ACHN (cell line): ENCODE measurements at regions not wholly inside any gene's neighbourhood (a gene's known extent, or its start where the extent isn't known, plus 50 kb on each side); places are given as distances from the start of the nearest gene placed in this dataset.
"Not testable (repeated sequence)": the region's sequence is repeated elsewhere in the genome, so short reads cannot be mapped to it uniquely, and the experiment has no call there.

ENCODE experiments used
- DNase-seq: peaks from one replicate; pipeline ENCODE4 v3.0.0-alpha.2; 2015
- in situ Hi-C: cut with HindIII; loops from 2 replicates; pipeline ENCODE4 v1.10.0; 2017; ENCODE audit warnings: low sequenced_read_pairs, low pct_ligation_motif_present, low pct_unique_long_range_greater_than_20kb

GRCh38 chr7:136371409-136371808 is 394.2 kb upstream of the MTPN start:
- DNase-seq, in situ Hi-C loops: not testable (repeated sequence)

- in situ Hi-C loops, result no loop called here
- no peak for DNase-seq
Observed at GRCh38 chr7:136370137-136370536, 393.0 kb upstream of the MTPN start.

- in situ Hi-C loops, result no loop called here
- no peak for DNase-seq
Observed at GRCh38 chr7:136369225-136369624, 392.1 kb upstream of the MTPN start.

DNA sequence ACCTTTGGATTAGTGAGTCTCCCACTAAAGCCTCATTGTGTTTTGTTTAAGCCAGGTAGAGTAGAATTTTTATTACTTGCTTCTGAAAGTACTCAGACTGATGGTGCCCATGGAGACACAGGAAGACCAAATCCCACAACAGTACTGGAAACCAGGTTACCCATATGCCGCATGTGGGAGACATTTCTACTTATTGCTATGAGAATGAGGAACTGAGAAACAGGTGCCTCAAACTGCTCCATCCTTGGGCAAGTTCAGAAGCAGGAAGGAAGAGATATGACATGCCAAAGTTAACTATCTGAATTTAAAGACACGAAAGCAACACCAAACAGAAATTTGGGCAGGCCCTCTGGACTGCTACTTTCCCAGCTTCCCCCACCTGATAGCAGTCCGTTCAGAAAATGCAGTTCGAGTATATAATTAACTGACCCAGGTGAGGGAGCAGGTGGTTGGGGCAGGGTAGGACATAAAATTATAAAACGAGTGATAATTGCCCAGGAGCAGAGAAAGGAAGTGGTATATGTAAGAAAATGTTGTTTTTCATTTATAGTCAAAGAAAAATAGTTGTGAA is 382.3 kb upstream of the MTPN start:
- in situ Hi-C loops, result no loop called here
- no peak for DNase-seq

DNA sequence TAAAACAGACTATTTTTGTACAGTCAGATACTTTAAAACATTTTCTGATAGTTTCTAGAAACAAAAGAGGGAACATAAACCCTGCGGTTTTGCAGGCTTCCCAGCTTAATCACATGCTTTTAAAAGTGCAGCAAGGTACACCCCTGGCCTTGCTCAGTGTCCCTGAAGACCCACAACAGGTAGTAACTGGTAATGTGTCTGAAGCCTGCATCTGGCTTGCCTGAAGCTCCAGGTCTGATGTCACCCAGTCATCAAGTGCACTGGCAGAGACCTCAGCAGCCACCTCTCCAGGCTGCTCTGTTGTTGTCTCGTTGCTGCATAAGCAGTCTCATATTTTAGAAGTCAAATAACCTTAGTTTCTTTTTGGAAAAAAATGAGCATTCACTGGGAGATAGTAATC is 376.1 kb upstream of the MTPN start:
- DNase-seq, result no peak
- in situ Hi-C loops, result no loop called here

GRCh38 chr7:136348542-136349192 is 371.5 kb upstream of the MTPN start:
- no peak for DNase-seq
- in situ Hi-C loops, result no loop called here

DNA sequence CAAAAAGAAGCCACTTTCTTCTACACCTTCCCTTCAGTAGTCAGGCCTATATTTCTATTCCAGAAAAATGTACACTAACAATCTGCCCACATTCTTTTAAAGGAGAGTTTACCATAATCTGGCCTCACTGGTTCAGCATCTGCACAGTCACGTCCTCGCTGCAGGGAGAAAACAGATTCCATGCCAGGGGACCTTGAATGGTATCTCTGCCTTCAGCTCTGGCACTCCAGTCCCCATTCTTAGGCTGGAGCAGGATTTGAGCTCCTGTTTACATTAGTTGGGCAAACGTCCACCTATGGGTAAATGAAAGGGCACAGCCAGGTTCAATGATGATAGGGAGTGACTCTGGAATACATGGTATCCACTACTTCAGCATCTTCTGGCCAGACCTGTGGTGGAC is 371.0 kb upstream of the MTPN start:
- in situ Hi-C loops, result no loop called here
- DNase-seq, result no peak

DNA sequence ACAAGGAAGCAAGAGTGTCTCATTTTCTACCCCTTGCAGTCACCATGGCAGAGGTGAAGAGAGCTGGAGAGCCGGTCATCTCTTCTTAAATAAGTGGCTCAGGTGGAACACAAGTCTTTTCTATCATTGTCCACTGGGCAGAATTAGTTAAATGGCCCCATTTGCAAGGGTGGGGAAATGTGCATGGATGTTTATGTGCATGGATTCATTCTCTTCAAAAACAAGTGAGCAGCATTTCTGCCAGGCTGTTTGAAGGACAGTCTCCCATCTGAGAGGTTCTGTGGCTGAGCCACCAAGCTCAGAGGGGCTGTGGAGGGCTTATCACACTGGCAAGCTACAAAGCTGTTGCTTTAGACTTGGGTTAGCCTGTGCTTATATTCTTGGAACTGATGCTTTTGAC is 370.3 kb upstream of the MTPN start:
- no peak for DNase-seq
- in situ Hi-C loops, result no loop called here

GRCh38 chr7:136342251-136342650 is 365.1 kb upstream of the MTPN start:
- no peak for DNase-seq
- in situ Hi-C loops, result no loop called here

GRCh38 chr7:136339464-136339863 is 362.3 kb upstream of the MTPN start:
- in situ Hi-C loops, result no loop called here
- DNase-seq, result no peak

DNA sequence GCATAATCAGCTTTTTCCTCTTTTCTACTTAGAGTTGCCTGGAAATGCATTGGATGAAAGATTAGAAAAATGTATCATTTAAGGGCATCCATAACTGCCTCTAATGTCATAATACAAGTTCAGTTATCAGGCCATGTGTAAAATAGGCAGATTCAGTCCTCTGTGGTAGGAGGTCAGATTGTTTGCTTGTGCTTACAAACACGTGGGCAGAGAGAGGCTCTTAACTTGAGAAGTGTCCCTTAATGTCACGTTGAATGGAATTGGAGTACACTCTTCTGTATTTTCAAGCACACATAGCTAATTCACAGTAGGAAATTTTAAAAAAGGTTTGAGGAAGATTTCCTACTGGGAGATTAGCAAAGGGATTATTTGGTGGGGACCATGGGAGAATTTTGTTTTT is 359.8 kb upstream of the MTPN start:
- in situ Hi-C loops, result no loop called here
- no peak for DNase-seq

GRCh38 chr7:136333636-136334035 is 356.5 kb upstream of the MTPN start:
- in situ Hi-C loops, result no loop called here
- DNase-seq, result no peak

DNA sequence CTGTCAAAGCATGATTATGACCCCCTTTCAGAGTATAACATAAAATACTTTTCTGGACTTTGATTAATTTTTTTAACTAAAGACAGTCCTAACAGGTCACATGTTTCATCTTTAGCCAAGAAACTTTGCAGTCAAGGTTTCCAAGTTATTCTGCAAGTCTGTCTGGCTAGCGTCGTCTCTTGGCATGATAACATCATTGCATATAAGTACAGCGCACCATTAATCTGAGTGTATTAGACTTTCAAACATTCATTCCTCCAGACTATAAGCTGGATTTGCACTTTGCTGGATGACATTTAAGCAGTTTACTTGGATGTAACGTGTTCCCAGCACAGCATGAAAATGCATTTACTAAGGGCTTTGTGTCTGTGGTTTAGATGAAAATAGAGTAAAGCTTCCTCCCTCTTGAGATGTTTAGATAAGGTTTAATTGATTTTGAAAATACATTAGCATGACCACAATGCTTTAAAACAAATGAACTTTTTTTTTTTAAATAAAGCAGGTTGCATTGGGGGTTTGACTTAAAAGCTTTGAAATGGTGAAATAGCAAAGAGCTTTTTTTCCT is 349.0 kb upstream of the MTPN start:
- DNase-seq, result no peak
- in situ Hi-C loops, result no loop called here

DNA sequence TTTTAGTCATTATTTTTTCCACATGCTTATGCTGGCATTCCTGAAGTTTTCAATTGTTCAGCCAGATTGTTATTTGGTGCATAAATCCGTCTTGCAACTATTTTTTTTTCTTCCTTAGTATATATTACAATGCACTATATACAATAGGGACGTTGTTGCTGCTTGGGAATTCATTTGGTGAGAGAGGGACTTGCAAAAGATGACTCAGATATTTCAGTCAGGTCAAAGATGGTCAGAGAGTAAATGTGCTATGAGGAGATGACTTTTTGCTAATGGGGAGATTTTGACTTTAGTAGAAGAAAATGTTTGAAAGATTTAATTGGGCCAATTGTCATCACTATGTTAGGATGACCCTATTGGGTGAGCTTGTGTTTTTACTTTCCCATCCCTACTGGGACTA is 348.4 kb upstream of the MTPN start:
- DNase-seq, result no peak

DNA sequence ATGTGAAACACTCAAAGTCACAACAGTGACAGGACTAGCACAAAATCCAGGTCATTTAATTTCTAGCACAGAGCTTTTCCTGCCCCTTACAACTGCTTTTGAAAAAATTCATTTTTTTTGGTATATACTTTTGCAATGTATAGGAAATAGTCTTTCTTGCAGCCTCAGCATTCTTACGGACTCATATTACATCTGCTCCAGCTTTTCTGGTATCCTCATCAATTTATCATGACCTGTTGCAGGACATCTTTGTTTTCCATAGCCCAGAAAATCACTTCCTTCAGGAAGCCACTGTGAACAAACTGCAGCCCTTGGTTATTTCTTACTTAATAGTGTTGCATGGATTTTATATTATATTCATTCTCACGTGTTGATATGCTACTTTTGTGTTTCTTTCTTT is 347.9 kb upstream of the MTPN start:
- in situ Hi-C loops, result no loop called here

More for the DNA sequence above, 348.4 kb upstream of the MTPN start:
- in situ Hi-C loops, result no loop called here

DNA sequence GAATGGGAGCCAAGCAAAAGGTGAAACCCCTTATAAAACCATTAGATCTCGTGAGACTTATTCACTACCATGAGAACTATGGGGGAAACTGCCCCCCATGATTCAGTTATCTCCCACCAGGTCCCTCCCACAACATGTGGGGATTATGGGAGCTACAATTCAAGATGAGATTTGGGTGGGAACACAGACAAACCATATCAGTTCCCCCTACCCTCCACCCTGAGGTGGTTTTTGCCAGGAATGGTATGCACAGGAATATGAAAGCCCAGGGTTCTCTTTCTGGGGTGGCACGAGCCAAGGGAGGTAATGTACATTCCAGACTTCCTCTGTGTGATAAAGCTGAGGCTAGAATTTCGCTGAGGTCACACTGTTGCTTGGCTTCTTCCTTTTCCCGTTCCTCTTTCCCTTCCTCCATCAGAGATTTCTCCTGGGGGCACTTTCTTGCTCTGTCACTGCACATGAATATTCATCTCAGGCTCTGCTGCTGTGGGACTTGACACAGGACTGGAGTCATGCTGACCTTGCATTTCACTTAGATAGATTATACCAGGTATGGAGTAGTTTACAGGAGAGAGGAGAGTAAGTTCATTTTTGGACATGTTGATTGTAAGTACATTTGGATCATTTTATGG is 347.0 kb upstream of the MTPN start:
- no peak for DNase-seq
- in situ Hi-C loops, result no loop called here

More for the DNA sequence above, 347.9 kb upstream of the MTPN start:
- no peak for DNase-seq

- no peak for DNase-seq
- in situ Hi-C loops, result no loop called here
Observed at GRCh38 chr7:136312592-136312991, 335.4 kb upstream of the MTPN start.

- no peak for DNase-seq
- in situ Hi-C loops, result no loop called here
Observed at GRCh38 chr7:136309407-136309806, 332.2 kb upstream of the MTPN start.

- no peak for DNase-seq
- in situ Hi-C loops, result no loop called here
Observed at GRCh38 chr7:136308230-136308629, 331.1 kb upstream of the MTPN start.

DNA sequence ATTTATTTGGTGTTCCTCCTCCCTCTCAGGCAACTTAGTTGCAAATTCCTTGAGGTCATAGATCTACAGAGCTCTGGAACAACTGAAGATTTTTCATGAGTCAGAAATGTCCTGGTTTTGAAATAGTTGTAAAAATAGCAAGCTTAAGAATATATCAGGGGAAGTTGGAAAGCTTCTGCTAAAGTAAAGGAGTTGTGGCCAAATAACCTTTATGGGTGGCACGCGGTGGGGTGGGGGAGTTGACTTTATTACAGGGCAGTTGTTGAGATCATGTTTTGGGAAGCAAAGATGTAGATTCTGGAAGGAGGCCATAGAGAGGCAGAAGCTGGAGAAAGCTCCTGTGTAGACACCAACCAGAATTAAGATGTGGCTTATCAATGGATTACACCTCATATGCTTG is 326.0 kb upstream of the MTPN start:
- no peak for DNase-seq
- in situ Hi-C loops, result no loop called here
